HepG2 (cell line): ENCODE measurements at regions not wholly inside any gene's neighbourhood (a gene's known extent, or its start where the extent isn't known, plus 50 kb on each side); places are given as distances from the start of the nearest gene placed in this dataset.

Source experiments
- IRF2 ChIP-seq: IDR thresholded peaks from 2 replicates; pipeline ENCODE4 v1.6.1; 2018; ENCODE audit warnings: missing genetic modification reagents, missing compliant biosample characterization
- ISX ChIP-seq: sonication (generic); formaldehyde crosslinking; conservative IDR thresholded peaks from 2 replicates; pipeline ENCODE4 v1.5.0; 2020; ENCODE audit warnings: missing genetic modification reagents
- TFE3 ChIP-seq: IDR thresholded peaks from 2 replicates; pipeline ENCODE4 v1.6.1; 2016
- ZBTB44 ChIP-seq: sonication (generic); formaldehyde crosslinking; IDR thresholded peaks from 2 replicates; pipeline ENCODE4 v1.4.0; 2020; ENCODE audit warnings: missing genetic modification reagents
- ZSCAN5A ChIP-seq: sonication (generic); formaldehyde crosslinking; IDR thresholded peaks from 2 replicates; pipeline ENCODE4 v1.8.0; 2022; ENCODE audit warnings: mild to moderate bottlenecking, missing genetic modification reagents, borderline replicate concordance
- TF ChIP-seq, protein P1 (sequence below): sonication (generic); formaldehyde crosslinking; conservative IDR thresholded peaks from 2 replicates; pipeline ENCODE4 v1.4.0; 2020; ENCODE audit warnings: mild to moderate bottlenecking, missing genetic modification reagents, moderate library complexity

- TF ChIP-seq ZBTB44 (CRISPR knock-in tag) (no peak), ZSCAN5A (CRISPR knock-in tag) (no peak), ISX (CRISPR knock-in tag) (no peak), TFE3 (CRISPR knock-in tag) (no peak), IRF2 (CRISPR knock-in tag) (no peak)
- TF ChIP-seq, protein P1, sequence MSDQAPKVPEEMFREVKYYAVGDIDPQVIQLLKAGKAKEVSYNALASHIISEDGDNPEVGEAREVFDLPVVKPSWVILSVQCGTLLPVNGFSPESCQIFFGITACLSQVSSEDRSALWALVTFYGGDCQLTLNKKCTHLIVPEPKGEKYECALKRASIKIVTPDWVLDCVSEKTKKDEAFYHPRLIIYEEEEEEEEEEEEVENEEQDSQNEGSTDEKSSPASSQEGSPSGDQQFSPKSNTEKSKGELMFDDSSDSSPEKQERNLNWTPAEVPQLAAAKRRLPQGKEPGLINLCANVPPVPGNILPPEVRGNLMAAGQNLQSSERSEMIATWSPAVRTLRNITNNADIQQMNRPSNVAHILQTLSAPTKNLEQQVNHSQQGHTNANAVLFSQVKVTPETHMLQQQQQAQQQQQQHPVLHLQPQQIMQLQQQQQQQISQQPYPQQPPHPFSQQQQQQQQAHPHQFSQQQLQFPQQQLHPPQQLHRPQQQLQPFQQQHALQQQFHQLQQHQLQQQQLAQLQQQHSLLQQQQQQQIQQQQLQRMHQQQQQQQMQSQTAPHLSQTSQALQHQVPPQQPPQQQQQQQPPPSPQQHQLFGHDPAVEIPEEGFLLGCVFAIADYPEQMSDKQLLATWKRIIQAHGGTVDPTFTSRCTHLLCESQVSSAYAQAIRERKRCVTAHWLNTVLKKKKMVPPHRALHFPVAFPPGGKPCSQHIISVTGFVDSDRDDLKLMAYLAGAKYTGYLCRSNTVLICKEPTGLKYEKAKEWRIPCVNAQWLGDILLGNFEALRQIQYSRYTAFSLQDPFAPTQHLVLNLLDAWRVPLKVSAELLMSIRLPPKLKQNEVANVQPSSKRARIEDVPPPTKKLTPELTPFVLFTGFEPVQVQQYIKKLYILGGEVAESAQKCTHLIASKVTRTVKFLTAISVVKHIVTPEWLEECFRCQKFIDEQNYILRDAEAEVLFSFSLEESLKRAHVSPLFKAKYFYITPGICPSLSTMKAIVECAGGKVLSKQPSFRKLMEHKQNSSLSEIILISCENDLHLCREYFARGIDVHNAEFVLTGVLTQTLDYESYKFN (CRISPR knock-in tag): no peak
Measured at GRCh38 chr14:27367345-27367744, 769.5 kb upstream of the NOVA1 start (continued).
